NB4 (cell line): ENCODE measurements at regions not wholly inside any gene's neighbourhood (a gene's known extent, or its start where the extent isn't known, plus 50 kb on each side); places are given as distances from the start of the nearest gene placed in this dataset.

Source experiments
- CTCF ChIP-seq: IDR thresholded peaks from one replicate; pipeline ENCODE4 v1.5.1; 2012; ENCODE audit warnings: low read depth, low read length
- POLR2A ChIP-seq: IDR thresholded peaks from 2 replicates; pipeline ENCODE4 v1.6.1; 2011; ENCODE audit warnings: mild to moderate bottlenecking; ENCODE audit not compliant: insufficient read length; ENCODE audit errors: extremely low read depth

GRCh38 chr2:40559175-40559574 is 107.3 kb upstream of the SLC8A1 start:
- TF ChIP-seq CTCF (no peak), POLR2A (no peak)
